ENCODE measurements at regions not wholly inside any gene's neighbourhood (a gene's known extent, or its start where the extent isn't known, plus 50 kb on each side); places are given as distances from the start of the nearest gene placed in this dataset.

- ATAC-seq (ENCODE audit: poor library complexity): no peak
- ChIA-PET CTCF (no interaction called here), POLR2A (no interaction called here)
- Histone ChIP-seq H3K27me3 (ENCODE audit: control insufficient read depth in 1 of 2, insufficient read depth in 2 of 2, low read length in 2 of 2) (no peaks in the 10 kb centered on the region), H3K27ac (ENCODE audit: low read depth in 1 of 2, low read length in 2 of 2) (no peak overlapping the region), H3K9me3 (ENCODE audit: control insufficient read depth in 1 of 2, insufficient read depth in 1 of 2, low read length in 2 of 2) (no peaks in the 10 kb centered on the region), H3K4me3 (ENCODE audit: low read length) (no peak overlapping the region), H3K36me3 (ENCODE audit: insufficient read depth, low read length) (no peaks in the 10 kb centered on the region), H3K4me1 (ENCODE audit: insufficient read depth, low read length) (no peaks in the 10 kb centered on the region)
- Mint-ChIP-seq H3K36me3 (ENCODE audit: low read depth) (no peaks in the 10 kb centered on the region), H3K4me1 (ENCODE audit: low read depth) (no peaks in the 10 kb centered on the region), H3K27me3 (no peaks in the 10 kb centered on the region), H3K9me3 (no peaks in the 10 kb centered on the region), H3K4me3 (no peak overlapping the region), H3K27ac (no peak overlapping the region)
- intact Hi-C loops (cut with DNase I, micrococcal nuclease): no loop called here
- no peak for DNase-seq
- TF ChIP-seq CTCF (IDR thresholded peaks at IDR 0.05): no peak
Observed at GRCh38 chr1:96544831-96545221, 176.8 kb upstream of the PTBP2 start.

DNA sequence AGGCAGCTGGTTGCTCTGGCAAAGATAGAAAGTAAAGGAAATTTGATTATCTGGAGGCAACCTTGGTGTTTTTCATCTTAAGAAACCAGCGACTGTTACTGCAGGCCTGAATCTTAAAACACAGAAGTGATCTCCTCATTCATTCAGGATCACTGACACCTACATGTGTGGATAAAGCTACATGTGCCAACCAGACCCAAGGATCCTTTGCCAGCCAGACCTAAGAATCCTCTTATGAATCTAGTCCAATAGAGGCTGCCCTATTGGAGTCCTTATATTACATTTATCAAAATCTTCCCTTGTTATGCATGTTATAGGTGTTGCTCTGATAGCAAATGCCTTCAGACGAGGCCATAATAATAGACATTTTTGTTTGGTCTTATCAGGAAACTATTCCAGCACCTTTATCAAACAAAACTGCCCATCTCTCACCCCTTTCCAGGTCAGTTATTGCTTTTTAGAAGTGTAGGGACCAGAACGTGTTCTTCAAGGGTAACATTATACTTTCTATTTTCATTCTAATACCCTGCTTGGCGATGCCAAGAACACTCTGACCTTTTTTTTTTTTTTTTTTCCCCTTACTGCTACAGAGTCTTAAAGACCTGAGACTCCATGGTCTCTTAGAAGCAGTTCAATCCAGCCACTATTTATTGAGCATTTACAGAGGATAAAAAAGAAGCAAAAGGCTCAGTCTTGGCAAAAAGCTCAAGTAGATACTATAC, 175.5 kb upstream of the PTBP2 start:
- Histone ChIP-seq H3K4me3 (ENCODE audit: low read length) (no peak overlapping the region), H3K36me3 (ENCODE audit: insufficient read depth, low read length) (no peaks in the 10 kb centered on the region), H3K9me3 (ENCODE audit: control insufficient read depth in 1 of 2, insufficient read depth in 1 of 2, low read length in 2 of 2) (no peaks in the 10 kb centered on the region), H3K27me3 (ENCODE audit: control insufficient read depth in 1 of 2, insufficient read depth in 2 of 2, low read length in 2 of 2) (no peaks in the 10 kb centered on the region), H3K4me1 (ENCODE audit: insufficient read depth, low read length) (no peaks in the 10 kb centered on the region), H3K27ac (ENCODE audit: low read depth in 1 of 2, low read length in 2 of 2) (no peak overlapping the region)
- Mint-ChIP-seq H3K27me3 (no peaks in the 10 kb centered on the region), H3K9me3 (no peaks in the 10 kb centered on the region), H3K27ac (no peak overlapping the region), H3K4me3 (no peak overlapping the region), H3K36me3 (ENCODE audit: low read depth) (no peaks in the 10 kb centered on the region), H3K4me1 (ENCODE audit: low read depth) (no peaks in the 10 kb centered on the region)
- ATAC-seq (ENCODE audit: poor library complexity) (no peak), DNase-seq (no peak)
- ChIA-PET POLR2A (no interaction called here), CTCF (no interaction called here)
- no peak for TF ChIP-seq CTCF (IDR thresholded peaks at IDR 0.05)
- intact Hi-C loops (cut with DNase I, micrococcal nuclease): no loop called here

GRCh38 chr1:96550061-96550460, 171.5 kb upstream of the PTBP2 start:
- TF ChIP-seq CTCF (IDR thresholded peaks at IDR 0.05): no peak
- Mint-ChIP-seq H3K4me3 (no peak overlapping the region), H3K27me3 (no peaks in the 10 kb centered on the region), H3K4me1 (ENCODE audit: low read depth) (no peaks in the 10 kb centered on the region), H3K36me3 (ENCODE audit: low read depth) (no peaks in the 10 kb centered on the region), H3K9me3 (no peaks in the 10 kb centered on the region), H3K27ac (no peak overlapping the region)
- no peak for ATAC-seq (ENCODE audit: poor library complexity)
- Histone ChIP-seq H3K27ac (ENCODE audit: low read depth in 1 of 2, low read length in 2 of 2) (no peak overlapping the region), H3K27me3 (ENCODE audit: control insufficient read depth in 1 of 2, insufficient read depth in 2 of 2, low read length in 2 of 2) (no peaks in the 10 kb centered on the region), H3K4me3 (ENCODE audit: low read length) (no peak overlapping the region), H3K4me1 (ENCODE audit: insufficient read depth, low read length) (no peaks in the 10 kb centered on the region), H3K36me3 (ENCODE audit: insufficient read depth, low read length) (no peaks in the 10 kb centered on the region), H3K9me3 (ENCODE audit: control insufficient read depth in 1 of 2, insufficient read depth in 1 of 2, low read length in 2 of 2) (no peaks in the 10 kb centered on the region)
- no peak for DNase-seq
- ChIA-PET CTCF (no interaction called here), POLR2A (no interaction called here)
- intact Hi-C loops (cut with DNase I, micrococcal nuclease): no loop called here
